ENCODE measurements at regions not wholly inside any gene's neighbourhood (a gene's known extent, or its start where the extent isn't known, plus 50 kb on each side); places are given as distances from the start of the nearest gene placed in this dataset.

- no peaks in the 10 kb centered on the region for H3K27me3 ChIP-seq (ENCODE audit: insufficient read depth, low read depth, low read length)
- no peak overlapping the region for H3K9ac ChIP-seq (ENCODE audit: low read length)
These were observed 184.5 kb downstream of the FASLG start for GRCh38 chr1:172843444-172843843.

GRCh38 chr1:172845371-172845770, 186.5 kb downstream of the FASLG start:
- Histone ChIP-seq H2AFZ (ENCODE audit: low read depth, low read length) (no peak overlapping the region), H3F3A (ENCODE audit: insufficient read depth, low read length, poor library complexity, severe bottlenecking) (no peaks in the 10 kb centered on the region), H3K27me3 (ENCODE audit: insufficient read depth, low read depth, low read length) (no peaks in the 10 kb centered on the region), H3K79me2 (replicated peaks; ENCODE audit: insufficient read depth, low read length) (no peaks in the 10 kb centered on the region), H3K4me3 (ENCODE audit: low read length) (no peak overlapping the region), H3K9me2 (ENCODE audit: insufficient read depth, low read length) (no peaks in the 10 kb centered on the region), H3K27ac (ENCODE audit: low read length) (no peak overlapping the region), H3K36me3 (ENCODE audit: insufficient read depth, low read length) (no peaks in the 10 kb centered on the region), H3K9me3 (ENCODE audit: low read length) (no peaks in the 10 kb centered on the region), H3K4me2 (ENCODE audit: low read length) (no peak overlapping the region), H4K20me1 (ENCODE audit: insufficient read depth) (no peaks in the 10 kb centered on the region), H3K9ac (ENCODE audit: low read length) (no peak overlapping the region)
- no peak for TF ChIP-seq REST (IDR thresholded peaks at IDR 0.05; ENCODE audit: borderline replicate concordance)
- TF ChIP-seq MXI1 (conservative IDR thresholded peaks at IDR 0.05; ENCODE audit: poor library complexity, severe bottlenecking): no peak
- TF ChIP-seq TAF1 (IDR thresholded peaks at IDR 0.05; ENCODE audit: low read depth): no peak
- TF ChIP-seq EP300 (conservative IDR thresholded peaks at IDR 0.05; ENCODE audit: poor library complexity, severe bottlenecking): no peak
- TF ChIP-seq SMC3 (conservative IDR thresholded peaks at IDR 0.05; ENCODE audit: poor library complexity): no peak
- no peak for TF ChIP-seq EZH2 (IDR thresholded peaks at IDR 0.05; ENCODE audit: borderline replicate concordance, insufficient read depth, low read length, poor library complexity, severe bottlenecking)
- TF ChIP-seq POLR2AphosphoS5 (IDR thresholded peaks at IDR 0.05): no peak
- no peak for TF ChIP-seq RAD21 (conservative IDR thresholded peaks at IDR 0.05)

More at GRCh38 chr1:172843444-172843843, 184.5 kb downstream of the FASLG start:
- TF ChIP-seq SMC3 (conservative IDR thresholded peaks at IDR 0.05; ENCODE audit: poor library complexity): no peak
- TF ChIP-seq TAF1 (IDR thresholded peaks at IDR 0.05; ENCODE audit: low read depth): no peak
- TF ChIP-seq POLR2AphosphoS5 (IDR thresholded peaks at IDR 0.05): no peak
- TF ChIP-seq MXI1 (conservative IDR thresholded peaks at IDR 0.05; ENCODE audit: poor library complexity, severe bottlenecking): no peak
- TF ChIP-seq EP300 (conservative IDR thresholded peaks at IDR 0.05; ENCODE audit: poor library complexity, severe bottlenecking): no peak
- TF ChIP-seq REST (IDR thresholded peaks at IDR 0.05; ENCODE audit: borderline replicate concordance): no peak
- TF ChIP-seq CTCF (IDR thresholded peaks at IDR 0.05; ENCODE audit: poor library complexity, severe bottlenecking): no peak
- TF ChIP-seq RAD21 (conservative IDR thresholded peaks at IDR 0.05): no peak
- no peak for TF ChIP-seq EZH2 (IDR thresholded peaks at IDR 0.05; ENCODE audit: borderline replicate concordance, insufficient read depth, low read length, poor library complexity, severe bottlenecking)
- no peak overlapping the region for H2AFZ ChIP-seq (ENCODE audit: low read depth, low read length)
- H4K20me1 ChIP-seq (ENCODE audit: insufficient read depth): no peaks in the 10 kb centered on the region
- H3K79me2 ChIP-seq (replicated peaks; ENCODE audit: insufficient read depth, low read length): no peaks in the 10 kb centered on the region
- H3K9me3 ChIP-seq (ENCODE audit: low read length): no peaks in the 10 kb centered on the region
- no peaks in the 10 kb centered on the region for H3K36me3 ChIP-seq (ENCODE audit: insufficient read depth, low read length)
- no peaks in the 10 kb centered on the region for H3F3A ChIP-seq (ENCODE audit: insufficient read depth, low read length, poor library complexity, severe bottlenecking)
- no peak overlapping the region for H3K4me3 ChIP-seq (ENCODE audit: low read length)
- H3K9me2 ChIP-seq (ENCODE audit: insufficient read depth, low read length): no peaks in the 10 kb centered on the region
- no peak overlapping the region for H3K27ac ChIP-seq (ENCODE audit: low read length)
- no peak overlapping the region for H3K4me2 ChIP-seq (ENCODE audit: low read length)

Measured in neural cell (in vitro differentiated cells).